ENCODE measurements at regions not wholly inside any gene's neighbourhood (a gene's known extent, or its start where the extent isn't known, plus 50 kb on each side); places are given as distances from the start of the nearest gene placed in this dataset.
A peak's percentile ranks its signal among the peaks of the same experiment; 100 is the strongest.

- TF ChIP-seq POLR2A (IDR thresholded peaks at IDR 0.05) (no peak), CTCF (IDR thresholded peaks at IDR 0.05) (peak in 4 of 7 experiments; percentile 22 to 54 (median 47))
Observed at GRCh38 chr7:23938937-23939552, 229.0 kb downstream of the STK31 start.
